NOMO-1 treated with DMSO at 0.1 percent for 48 hours (cell line): ENCODE measurements at regions not wholly inside any gene's neighbourhood (a gene's known extent, or its start where the extent isn't known, plus 50 kb on each side); places are given as distances from the start of the nearest gene placed in this dataset.
A peak's percentile ranks its signal among the peaks of the same experiment; 100 is the strongest.
"Not testable (repeated sequence)": the region's sequence is repeated elsewhere in the genome, so short reads cannot be mapped to it uniquely, and the experiment has no call there.

Experiments
- DNase-seq: peaks from one replicate; lab custom pipeline; 2025; ENCODE audit not compliant: unreplicated experiment; lab: John Stamatoyannopoulos, UW

GRCh38 chr22:27109406-27109805, 452.0 kb downstream of the MIAT start:
- DNase-seq: not testable (repeated sequence)

DNA sequence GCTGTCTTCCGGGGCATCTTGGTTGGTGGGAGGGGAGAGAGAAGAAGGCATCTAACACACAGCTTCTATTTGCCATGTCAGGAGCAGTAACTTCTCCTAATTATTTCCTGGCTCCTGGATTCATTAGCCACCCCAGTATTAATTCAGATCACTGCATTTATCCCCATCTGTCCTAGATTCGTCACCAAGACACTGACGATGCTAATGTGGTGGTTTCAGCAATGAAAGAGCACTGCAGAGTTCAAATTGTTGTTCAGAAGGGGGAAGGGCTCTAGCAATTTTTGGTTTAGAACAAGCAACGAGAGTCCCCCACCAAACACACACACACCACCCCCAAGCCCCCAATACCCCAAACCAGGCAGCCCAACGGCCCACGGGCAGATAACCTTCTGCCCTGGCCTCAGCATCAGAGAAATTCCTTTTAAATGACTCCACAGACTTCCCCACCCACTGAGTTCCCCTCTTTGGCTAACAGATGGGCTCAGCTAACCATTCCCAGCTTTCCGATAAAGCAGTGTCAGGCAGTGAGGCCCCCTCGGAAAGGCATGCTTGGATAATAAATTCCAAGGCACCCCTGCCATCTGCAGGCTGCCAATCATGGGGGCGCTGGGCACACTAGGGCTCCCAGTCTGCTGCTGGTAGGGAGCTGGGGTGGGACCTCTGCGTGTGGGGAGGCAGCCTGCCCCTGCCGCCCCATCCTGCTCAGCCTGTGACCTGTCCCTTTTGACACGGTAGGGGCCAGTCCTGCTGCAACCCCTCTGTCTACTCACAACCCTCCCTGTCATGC, 453.5 kb downstream of the MIAT start:
- no peak for DNase-seq

- no peak for DNase-seq
These were observed 454.6 kb downstream of the MIAT start for GRCh38 chr22:27111796-27112672.

- DNase-seq: peak; percentile 90
These were observed 455.8 kb downstream of the MIAT start for GRCh38 chr22:27113211-27113635.

GRCh38 chr22:27113641-27114040, 456.3 kb downstream of the MIAT start:
- DNase-seq: no peak

DNA sequence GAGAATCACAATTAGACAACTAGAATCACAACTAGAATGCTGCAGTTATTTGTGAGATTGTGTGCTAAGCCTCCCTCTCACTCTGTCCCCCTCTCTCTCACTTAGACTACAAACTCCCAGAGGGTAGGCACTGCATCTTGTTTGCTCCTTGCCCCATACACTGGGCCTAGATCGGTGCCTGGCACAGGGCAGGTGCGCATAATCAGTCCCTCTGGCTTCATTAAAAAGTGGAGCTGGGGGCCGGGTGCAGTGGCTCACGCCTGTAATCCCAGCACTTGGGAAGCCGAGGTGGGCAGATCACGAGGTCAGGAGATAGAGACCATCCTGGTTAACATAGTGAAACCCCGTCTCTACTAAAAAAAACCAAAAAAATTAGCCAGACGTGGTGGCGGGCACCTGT, 456.8 kb downstream of the MIAT start:
- DNase-seq: no peak

GRCh38 chr22:27115410-27115809, 458.0 kb downstream of the MIAT start:
- DNase-seq: no peak

- peak; percentile 20 for DNase-seq
These were observed 458.4 kb downstream of the MIAT start for GRCh38 chr22:27115816-27116256.

DNA sequence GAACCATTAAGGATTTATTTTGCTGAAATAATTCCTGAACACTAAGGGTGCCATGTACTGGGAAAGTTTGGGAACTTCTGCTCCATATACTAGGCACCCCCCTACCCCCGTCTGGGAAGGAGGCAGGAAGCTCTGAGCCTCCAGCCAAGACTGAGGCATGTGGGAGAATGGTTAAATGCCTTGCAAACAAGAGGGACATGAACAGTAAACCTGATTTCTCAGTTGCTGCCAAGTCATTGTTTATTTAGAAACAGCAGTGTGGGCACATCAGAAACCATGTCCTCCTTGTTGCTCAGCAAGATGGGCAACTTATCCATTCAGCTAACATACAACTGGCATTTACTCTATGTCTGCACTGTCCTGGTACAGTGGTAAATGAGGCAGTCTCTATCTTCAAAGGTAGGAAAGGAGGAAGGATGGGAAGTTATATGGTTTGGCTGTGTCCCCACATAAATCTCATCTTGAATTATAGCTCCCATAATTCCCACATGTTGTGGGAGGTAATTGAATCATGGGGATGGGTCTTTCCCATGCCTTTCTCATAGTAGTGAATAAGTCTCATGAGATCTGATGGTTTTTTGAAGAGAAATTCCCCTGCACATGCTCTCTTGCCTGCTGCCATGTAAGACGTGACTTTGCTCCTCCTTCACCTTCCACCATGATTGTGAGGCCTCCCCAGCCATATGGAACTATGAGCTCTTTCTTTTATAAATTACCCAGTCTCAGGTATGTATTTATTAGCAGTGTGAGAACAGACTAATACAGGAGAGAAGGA, 459.1 kb downstream of the MIAT start:
- DNase-seq: no peak

- DNase-seq: no peak
These were observed 462.6 kb downstream of the MIAT start for GRCh38 chr22:27120036-27120435.

GRCh38 chr22:27122574-27122973, 465.2 kb downstream of the MIAT start:
- peak; percentile 74 for DNase-seq

DNA sequence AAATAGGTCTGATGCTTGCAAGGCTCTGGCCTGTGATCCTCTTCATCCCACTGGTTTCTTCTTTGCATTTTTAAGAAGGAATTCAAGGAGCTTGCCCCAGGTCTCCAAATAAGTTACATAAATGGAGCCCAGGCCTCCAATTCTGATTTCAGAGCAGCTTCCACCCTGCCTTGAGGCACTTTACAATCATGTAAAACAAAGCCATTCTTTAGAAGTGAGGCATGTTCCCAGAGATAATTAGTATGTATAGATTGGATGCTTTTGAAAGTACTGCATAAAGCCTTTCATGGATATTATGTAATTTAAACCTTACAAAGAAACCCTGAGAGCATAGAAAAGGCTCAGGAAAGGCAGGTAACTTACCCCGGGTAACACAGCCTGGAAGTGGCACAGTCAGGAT, 466.5 kb downstream of the MIAT start:
- no peak for DNase-seq

- peak; percentile 70 for DNase-seq
These were observed 467.1 kb downstream of the MIAT start for GRCh38 chr22:27124351-27124966.

GRCh38 chr22:27125539-27125938, 468.2 kb downstream of the MIAT start:
- DNase-seq: no peak

- no peak for DNase-seq
These were observed 470.5 kb downstream of the MIAT start for GRCh38 chr22:27127911-27128310.

DNA sequence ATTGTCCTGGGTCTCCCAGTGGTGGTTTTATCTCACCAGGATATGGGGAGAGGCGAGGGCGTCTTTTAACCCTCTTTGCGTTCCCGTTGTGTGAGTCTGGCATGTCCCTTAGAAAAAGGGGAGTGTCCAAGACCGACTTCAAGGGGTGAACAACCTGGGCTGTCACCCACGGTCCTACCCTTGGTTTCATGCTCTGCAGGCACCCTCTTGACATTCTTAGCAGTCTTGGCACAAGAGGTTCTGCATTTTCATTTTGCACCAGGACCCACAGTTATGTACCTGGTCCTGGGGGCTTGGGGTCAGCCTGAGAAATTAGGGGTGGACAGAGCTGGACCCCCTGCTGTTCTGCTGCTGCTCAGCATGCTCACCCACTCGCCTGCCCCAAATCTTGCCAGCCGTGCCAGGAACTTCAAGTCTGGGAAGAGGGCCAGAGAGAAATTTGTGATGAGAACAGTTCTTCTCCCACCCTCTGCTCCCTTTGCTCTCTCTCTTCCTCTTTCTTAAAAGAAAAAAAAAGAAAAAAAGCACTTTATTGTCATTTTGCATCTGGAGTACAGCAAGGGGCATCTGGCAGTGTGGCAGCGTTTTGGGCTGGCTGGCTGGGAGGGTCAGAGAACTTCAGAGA, 471.2 kb downstream of the MIAT start:
- peak; percentile 49 for DNase-seq

DNA sequence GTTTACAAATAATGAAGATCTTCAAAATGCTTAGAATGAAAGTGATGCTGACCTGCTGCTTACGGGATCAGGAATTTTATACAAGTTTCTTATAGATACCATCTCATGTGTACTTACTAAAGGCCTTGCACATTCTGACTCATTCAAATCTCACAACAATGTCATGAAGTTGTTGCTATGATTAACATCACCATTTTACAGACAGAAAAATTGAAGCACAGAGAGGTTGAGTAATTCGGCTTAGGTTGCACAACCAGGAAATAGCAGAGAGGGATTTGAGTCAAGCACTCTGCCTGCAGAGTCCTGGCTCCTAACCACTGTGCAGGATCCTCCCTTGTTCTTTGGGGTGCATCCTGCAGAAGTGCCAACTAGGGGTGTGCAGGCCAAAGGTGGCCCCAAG, 471.9 kb downstream of the MIAT start:
- peak; percentile 36 for DNase-seq

GRCh38 chr22:27130906-27131305, 473.5 kb downstream of the MIAT start:
- DNase-seq: no peak

DNA sequence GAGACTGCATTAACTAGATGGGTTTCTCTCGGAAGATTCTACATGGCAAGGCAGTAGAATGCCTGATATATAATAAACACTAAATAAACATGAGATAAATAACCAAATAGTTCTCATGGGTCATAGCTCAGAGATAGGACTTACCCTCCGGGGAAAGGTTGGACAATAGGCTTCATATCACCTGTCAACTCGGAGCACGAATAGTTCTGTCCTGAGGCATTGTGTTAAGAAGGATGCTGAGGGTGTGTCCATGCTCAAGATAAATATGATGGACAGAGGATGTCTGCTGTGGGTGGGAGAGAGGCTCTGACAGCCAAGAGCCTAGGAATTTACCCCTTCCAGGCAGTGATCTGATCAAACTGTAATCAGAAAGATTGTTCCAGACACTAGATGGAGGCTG, 474.0 kb downstream of the MIAT start:
- no peak for DNase-seq

DNA sequence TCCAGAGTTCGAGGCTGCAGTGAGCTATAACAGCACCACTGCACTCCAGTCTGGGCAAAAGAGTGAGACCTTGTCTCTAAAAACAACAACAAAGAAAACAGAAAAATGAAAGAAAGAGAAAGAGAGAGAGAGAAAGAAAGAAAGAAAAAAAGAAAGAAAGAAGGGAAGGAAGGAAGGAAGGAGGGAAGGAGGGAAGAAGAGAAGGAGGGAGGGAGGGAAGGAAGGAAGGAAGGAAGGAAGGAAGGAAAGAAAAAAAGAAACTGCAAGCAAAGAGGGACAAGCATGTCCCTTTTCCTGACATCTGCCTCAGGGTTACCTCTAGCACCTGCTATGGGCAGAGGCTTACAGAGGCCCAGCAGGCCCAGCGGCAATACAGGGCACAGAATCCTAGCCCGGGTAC, 475.0 kb downstream of the MIAT start:
- DNase-seq: no peak
